ENCODE measurements at regions not wholly inside any gene's neighbourhood (a gene's known extent, or its start where the extent isn't known, plus 50 kb on each side); places are given as distances from the start of the nearest gene placed in this dataset.

DNA sequence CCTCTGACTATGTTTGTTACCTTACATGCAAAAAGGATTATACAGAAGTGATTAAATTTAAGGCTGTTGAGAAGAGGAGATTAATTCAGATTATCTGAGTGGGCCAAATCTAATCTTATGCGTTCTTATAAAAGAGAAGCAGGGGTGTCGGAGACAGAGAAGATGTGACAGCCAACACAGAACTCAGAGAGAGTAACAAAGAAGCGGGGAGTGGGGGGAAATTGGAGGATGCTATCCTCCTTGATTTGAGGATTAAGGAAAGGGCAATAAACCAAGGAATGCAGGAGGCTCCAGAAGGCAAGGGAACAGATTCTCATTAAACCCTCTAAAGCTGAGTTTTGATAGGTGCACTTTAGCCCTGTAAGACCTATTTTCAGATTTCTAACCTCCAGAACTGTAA lies 291.3 kb upstream of the REG3G start (continued):
- TF ChIP-seq, protein P1, sequence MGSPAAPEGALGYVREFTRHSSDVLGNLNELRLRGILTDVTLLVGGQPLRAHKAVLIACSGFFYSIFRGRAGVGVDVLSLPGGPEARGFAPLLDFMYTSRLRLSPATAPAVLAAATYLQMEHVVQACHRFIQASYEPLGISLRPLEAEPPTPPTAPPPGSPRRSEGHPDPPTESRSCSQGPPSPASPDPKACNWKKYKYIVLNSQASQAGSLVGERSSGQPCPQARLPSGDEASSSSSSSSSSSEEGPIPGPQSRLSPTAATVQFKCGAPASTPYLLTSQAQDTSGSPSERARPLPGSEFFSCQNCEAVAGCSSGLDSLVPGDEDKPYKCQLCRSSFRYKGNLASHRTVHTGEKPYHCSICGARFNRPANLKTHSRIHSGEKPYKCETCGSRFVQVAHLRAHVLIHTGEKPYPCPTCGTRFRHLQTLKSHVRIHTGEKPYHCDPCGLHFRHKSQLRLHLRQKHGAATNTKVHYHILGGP (tag by site-specific recombination; IDR thresholded peaks at IDR 0.05) = no peak
- TF ChIP-seq ZNF394 (tag by site-specific recombination; IDR thresholded peaks at IDR 0.05; ENCODE audit: borderline replicate concordance) (no peak), ZNF202 (tag by site-specific recombination; IDR thresholded peaks at IDR 0.05; ENCODE audit: borderline replicate concordance) (no peak), ZNF670 (tag by site-specific recombination; IDR thresholded peaks at IDR 0.05; ENCODE audit: low read depth) (no peak), ZNF366 (tag by site-specific recombination; conservative IDR thresholded peaks at IDR 0.05) (no peak), ZNF677 (tag by site-specific recombination; IDR thresholded peaks at IDR 0.05) (no peak), ZNF600 (tag by site-specific recombination; IDR thresholded peaks at IDR 0.05) (no peak), ZNF792 (tag by site-specific recombination; IDR thresholded peaks at IDR 0.05) (no peak), SETDB1 (IDR thresholded peaks at IDR 0.05; ENCODE audit: insufficient read length, low read length) (no peak)
- TF ChIP-seq, protein P2, sequence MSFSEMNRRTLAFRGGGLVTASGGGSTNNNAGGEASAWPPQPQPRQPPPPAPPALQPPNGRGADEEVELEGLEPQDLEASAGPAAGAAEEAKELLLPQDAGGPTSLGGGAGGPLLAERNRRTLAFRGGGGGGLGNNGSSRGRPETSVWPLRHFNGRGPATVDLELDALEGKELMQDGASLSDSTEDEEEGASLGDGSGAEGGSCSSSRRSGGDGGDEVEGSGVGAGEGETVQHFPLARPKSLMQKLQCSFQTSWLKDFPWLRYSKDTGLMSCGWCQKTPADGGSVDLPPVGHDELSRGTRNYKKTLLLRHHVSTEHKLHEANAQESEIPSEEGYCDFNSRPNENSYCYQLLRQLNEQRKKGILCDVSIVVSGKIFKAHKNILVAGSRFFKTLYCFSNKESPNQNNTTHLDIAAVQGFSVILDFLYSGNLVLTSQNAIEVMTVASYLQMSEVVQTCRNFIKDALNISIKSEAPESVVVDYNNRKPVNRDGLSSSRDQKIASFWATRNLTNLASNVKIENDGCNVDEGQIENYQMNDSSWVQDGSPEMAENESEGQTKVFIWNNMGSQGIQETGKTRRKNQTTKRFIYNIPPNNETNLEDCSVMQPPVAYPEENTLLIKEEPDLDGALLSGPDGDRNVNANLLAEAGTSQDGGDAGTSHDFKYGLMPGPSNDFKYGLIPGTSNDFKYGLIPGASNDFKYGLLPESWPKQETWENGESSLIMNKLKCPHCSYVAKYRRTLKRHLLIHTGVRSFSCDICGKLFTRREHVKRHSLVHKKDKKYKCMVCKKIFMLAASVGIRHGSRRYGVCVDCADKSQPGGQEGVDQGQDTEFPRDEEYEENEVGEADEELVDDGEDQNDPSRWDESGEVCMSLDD (tag by site-specific recombination; IDR thresholded peaks at IDR 0.05) = no peak

DNA sequence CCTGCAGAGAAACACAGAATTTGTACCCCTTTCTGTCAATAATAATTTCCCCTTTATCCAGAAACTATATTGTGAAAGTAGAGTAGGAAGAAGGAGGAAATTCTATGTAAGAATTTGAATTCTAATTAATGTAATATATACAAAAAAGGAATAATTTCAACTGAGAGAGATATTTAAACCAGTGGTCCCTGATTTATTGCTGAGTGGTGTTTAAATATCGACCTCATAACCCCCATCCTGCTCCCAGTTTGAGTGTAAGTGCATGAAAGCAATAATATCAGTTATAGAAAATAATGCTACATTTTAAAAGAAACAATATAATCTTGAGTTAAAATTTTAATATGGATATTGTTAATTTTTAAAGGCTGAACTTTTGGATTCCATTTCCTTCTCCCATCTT lies 286.2 kb upstream of the REG3G start:
- no peaks in the 10 kb centered on the region for H3K9me3 ChIP-seq (ENCODE audit: control insufficient read depth, insufficient read depth, low read depth, low read length)
- no peaks in the 10 kb centered on the region for H3K4me1 ChIP-seq (ENCODE audit: control insufficient read depth, insufficient read depth, low read length)
- POLR2A ChIA-PET = no interaction called here
- CTCF ChIA-PET = no interaction called here
- no peaks in the 10 kb centered on the region for H3K36me3 ChIP-seq (ENCODE audit: control insufficient read depth in 2 of 2, insufficient read depth in 1 of 2, low read length in 2 of 2)
- no peak overlapping the region for H3K27ac ChIP-seq (ENCODE audit: extremely low read depth, low read depth, low read length)
- no peak for TF ChIP-seq SP3 (tag by site-specific recombination; IDR thresholded peaks at IDR 0.05)
- TF ChIP-seq BCL11B (tag by site-specific recombination; IDR thresholded peaks at IDR 0.05; ENCODE audit: low read depth) = no peak
- TF ChIP-seq ZBTB21 (tag by site-specific recombination; IDR thresholded peaks at IDR 0.05) = no peak
- TF ChIP-seq HOXD13 (CRISPR knock-in tag; IDR thresholded peaks at IDR 0.05; ENCODE audit: borderline replicate concordance) = no peak
- TF ChIP-seq ZBTB8A (tag by site-specific recombination; IDR thresholded peaks at IDR 0.05) = no peak
- no peak overlapping the region for H3K4me3 ChIP-seq (ENCODE audit: low read depth, low read length)

DNA sequence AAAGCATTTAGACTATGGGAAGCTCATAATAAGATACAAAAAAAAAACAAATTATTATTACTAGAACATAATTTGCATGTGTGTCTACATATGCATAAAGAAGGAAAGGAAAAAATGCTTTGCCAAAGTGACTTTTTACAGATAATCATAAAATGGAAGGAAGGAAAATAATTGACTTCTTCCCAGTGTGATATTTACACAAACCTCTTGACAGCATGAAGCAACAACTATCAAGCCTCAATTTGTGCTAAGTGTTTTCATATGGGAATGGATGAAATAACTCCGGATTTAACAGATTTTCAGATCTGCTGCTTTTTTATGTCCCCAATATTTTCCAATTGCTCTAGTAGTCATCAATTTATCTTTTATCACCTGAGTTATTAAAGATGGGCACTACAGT lies 275.9 kb upstream of the REG3G start:
- POLR2A ChIA-PET = no interaction called here
- Histone ChIP-seq H3K27ac (ENCODE audit: extremely low read depth, low read depth, low read length) (no peak overlapping the region), H3K36me3 (ENCODE audit: control insufficient read depth in 2 of 2, insufficient read depth in 1 of 2, low read length in 2 of 2) (no peaks in the 10 kb centered on the region), H3K4me3 (ENCODE audit: low read depth, low read length) (no peak overlapping the region), H3K9me3 (ENCODE audit: control insufficient read depth, insufficient read depth, low read depth, low read length) (no peaks in the 10 kb centered on the region), H3K4me1 (ENCODE audit: control insufficient read depth, insufficient read depth, low read length) (no peaks in the 10 kb centered on the region)
- TF ChIP-seq ZNF174 (tag by site-specific recombination; IDR thresholded peaks at IDR 0.05) (no peak), ZNF837 (tag by site-specific recombination; IDR thresholded peaks at IDR 0.05) (no peak), ZNF555 (tag by site-specific recombination; conservative IDR thresholded peaks at IDR 0.05) (no peak), ZNF324 (tag by site-specific recombination; IDR thresholded peaks at IDR 0.05) (no peak), ZNF155 (tag by site-specific recombination; IDR thresholded peaks at IDR 0.05) (no peak), ZNF311 (tag by site-specific recombination; IDR thresholded peaks at IDR 0.05; ENCODE audit: borderline replicate concordance) (no peak), ZBTB20 (tag by site-specific recombination; IDR thresholded peaks at IDR 0.05) (no peak), HOXC10 (CRISPR knock-in tag; IDR thresholded peaks at IDR 0.05) (no peak), ZNF76 (tag by site-specific recombination; IDR thresholded peaks at IDR 0.05; ENCODE audit: borderline replicate concordance, low read depth) (no peak), YY2 (tag by site-specific recombination; IDR thresholded peaks at IDR 0.05) (no peak), ZNF37A (tag by site-specific recombination; IDR thresholded peaks at IDR 0.05) (no peak), ZEB2 (tag by site-specific recombination; IDR thresholded peaks at IDR 0.05) (no peak)
- TF ChIP-seq, protein P3, sequence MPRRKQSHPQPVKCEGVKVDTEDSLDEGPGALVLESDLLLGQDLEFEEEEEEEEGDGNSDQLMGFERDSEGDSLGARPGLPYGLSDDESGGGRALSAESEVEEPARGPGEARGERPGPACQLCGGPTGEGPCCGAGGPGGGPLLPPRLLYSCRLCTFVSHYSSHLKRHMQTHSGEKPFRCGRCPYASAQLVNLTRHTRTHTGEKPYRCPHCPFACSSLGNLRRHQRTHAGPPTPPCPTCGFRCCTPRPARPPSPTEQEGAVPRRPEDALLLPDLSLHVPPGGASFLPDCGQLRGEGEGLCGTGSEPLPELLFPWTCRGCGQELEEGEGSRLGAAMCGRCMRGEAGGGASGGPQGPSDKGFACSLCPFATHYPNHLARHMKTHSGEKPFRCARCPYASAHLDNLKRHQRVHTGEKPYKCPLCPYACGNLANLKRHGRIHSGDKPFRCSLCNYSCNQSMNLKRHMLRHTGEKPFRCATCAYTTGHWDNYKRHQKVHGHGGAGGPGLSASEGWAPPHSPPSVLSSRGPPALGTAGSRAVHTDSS (tag by site-specific recombination; IDR thresholded peaks at IDR 0.05) = no peak
- TF ChIP-seq, protein P2 (tag by site-specific recombination; IDR thresholded peaks at IDR 0.05) = no peak
- CTCF ChIA-PET = no interaction called here

Data from HEK293 (cell line).